IMR-90 (cell line): ENCODE measurements at regions not wholly inside any gene's neighbourhood (a gene's known extent, or its start where the extent isn't known, plus 50 kb on each side); places are given as distances from the start of the nearest gene placed in this dataset.

ENCODE experiments used
- ATAC-seq: fragments of 200-7000 bp; cut with Tn5 transposase; 2 replicates; pipeline ENCODE4 v1.9.1; 2020; ENCODE audit warnings: low read depth, mild to moderate bottlenecking, moderate library complexity
- BruUV-seq: library from RNA; stranded (reverse); fragments of 400-500 nt; replicated peaks from 2 replicates; lab custom pipeline; 2021; lab: Mats Ljungman, UMichigan
- CTCF ChIA-PET: fragments of 300-600 bp; formaldehyde crosslinking; extraction: SDS; loops from one replicate; lab custom pipeline; 2021; ENCODE audit warnings: antibody characterized with exemption; lab: Yijun Ruan, JAX
- POLR2A ChIA-PET: fragments of 300-600 bp; sonication (Branson Sonifier 250); formaldehyde crosslinking; loops from one replicate; lab custom pipeline; 2022; ENCODE audit warnings: antibody characterized with exemption; ENCODE audit not compliant: unreplicated experiment; lab: Charles Lee
- DNase-seq: peaks from one replicate; pipeline ENCODE4 v3.0.0; 2013
- H2AFZ ChIP-seq: replicated peaks from 2 replicates; pipeline ENCODE3; 2013; ENCODE audit warnings: low read length, mild to moderate bottlenecking; ENCODE audit not compliant: poor library complexity
- H2AK5ac ChIP-seq: 2 replicates; pipeline ENCODE4 v1.6.1; 2013; ENCODE audit warnings: low read depth, low read length, inconsistent platforms
- H2AK9ac ChIP-seq: replicated peaks from 2 replicates; pipeline ENCODE3; 2013; ENCODE audit warnings: mild to moderate bottlenecking, low read depth, low read length, moderate library complexity; ENCODE audit not compliant: poor library complexity
- H2BK120ac ChIP-seq: 2 replicates; pipeline ENCODE4 v1.6.1; 2013; ENCODE audit warnings: low read depth, low read length, inconsistent platforms
- H2BK15ac ChIP-seq: 3 replicates; pipeline ENCODE4 v1.6.1; 2013; ENCODE audit warnings: low read depth, low read length, inconsistent platforms
- H2BK20ac ChIP-seq: 2 replicates; pipeline ENCODE4 v1.6.1; 2013; ENCODE audit warnings: low read depth, mild to moderate bottlenecking, inconsistent platforms, low read length, moderate library complexity
- H2BK5ac ChIP-seq: 2 replicates; pipeline ENCODE4 v1.6.1; 2013; ENCODE audit warnings: mild to moderate bottlenecking, low read depth, low read length, inconsistent platforms; ENCODE audit not compliant: poor library complexity, severe bottlenecking
- H3K14ac ChIP-seq: replicated peaks from 2 replicates; pipeline ENCODE4 v1.6.1; 2013; ENCODE audit warnings: low read depth, low read length, inconsistent platforms
- H3K18ac ChIP-seq: 2 replicates; pipeline ENCODE4 v1.6.1; 2013; ENCODE audit warnings: low read depth, low read length, control low read depth
- H3K23ac ChIP-seq: 2 replicates; pipeline ENCODE4 v1.6.1; 2013; ENCODE audit warnings: low read depth, low read length, inconsistent platforms
- H3K27ac ChIP-seq: 2 replicates; pipeline ENCODE4 v1.5.1; 2013; ENCODE audit warnings: mild to moderate bottlenecking, control low read depth, low read length; ENCODE audit not compliant: insufficient read depth
- H3K27me3 ChIP-seq: 2 replicates; pipeline ENCODE4 v1.6.1; 2013; ENCODE audit warnings: low read length; ENCODE audit not compliant: control insufficient read depth, insufficient read depth
- H3K36me3 ChIP-seq: 2 replicates; pipeline ENCODE4 v1.6.1; 2013; ENCODE audit warnings: low read length, mixed read lengths; ENCODE audit not compliant: control insufficient read depth, insufficient read depth
- H3K4ac ChIP-seq: 2 replicates; pipeline ENCODE4 v1.6.1; 2013; ENCODE audit warnings: low read depth, low read length, inconsistent platforms
- H3K4me1 ChIP-seq: 2 replicates; pipeline ENCODE4 v1.6.1; 2013; ENCODE audit warnings: low read length, mixed read lengths; ENCODE audit not compliant: control insufficient read depth, insufficient read depth
- H3K4me2 ChIP-seq: 2 replicates; pipeline ENCODE4 v1.6.1; 2013; ENCODE audit warnings: low read depth, mild to moderate bottlenecking, control low read depth, low read length, moderate library complexity
- H3K4me3 ChIP-seq: 2 replicates; pipeline ENCODE4 v1.5.1; 2013; ENCODE audit warnings: low read depth, mild to moderate bottlenecking, control low read depth, low read length, moderate library complexity; ENCODE audit not compliant: insufficient read depth
- H3K56ac ChIP-seq: 2 replicates; pipeline ENCODE4 v1.6.1; 2013; ENCODE audit warnings: low read length, inconsistent platforms; ENCODE audit not compliant: insufficient read depth; ENCODE audit errors: extremely low read depth
- H3K79me1 ChIP-seq, 2 experiments: 2 replicates each; pipeline ENCODE4 v1.6.1; 2013; ENCODE audit warnings: low read length in 2 of 2, inconsistent platforms in 1 of 2, low read depth in 1 of 2
- H3K9ac ChIP-seq: 2 replicates; pipeline ENCODE4 v1.6.1; 2013; ENCODE audit warnings: low read depth, low read length, control low read depth
- H3K9me1 ChIP-seq: 2 replicates; pipeline ENCODE4 v1.6.1; 2013; ENCODE audit warnings: low read length, inconsistent platforms; ENCODE audit not compliant: insufficient read depth
- H3K9me3 ChIP-seq: 2 replicates; pipeline ENCODE4 v1.6.1; 2013; ENCODE audit warnings: low read length; ENCODE audit not compliant: control insufficient read depth, insufficient read depth
- H4K20me1 ChIP-seq: 2 replicates; pipeline ENCODE4 v1.6.1; 2013; ENCODE audit warnings: low read length, inconsistent platforms; ENCODE audit not compliant: insufficient read depth
- H4K5ac ChIP-seq: 2 replicates; pipeline ENCODE4 v1.6.1; 2013; ENCODE audit warnings: mild to moderate bottlenecking, low read depth, low read length, control low read depth
- H4K8ac ChIP-seq, 2 experiments: 2 replicates each; pipeline ENCODE4 v1.6.1; 2013; ENCODE audit warnings: low read depth in 2 of 2, low read length in 2 of 2, control low read depth in 1 of 2, inconsistent platforms in 1 of 2
- H4K91ac ChIP-seq: 2 replicates; pipeline ENCODE4 v1.6.1; 2013; ENCODE audit warnings: low read depth, low read length, inconsistent platforms; ENCODE audit not compliant: insufficient read depth
- BHLHE40 ChIP-seq: fragments of 150-350 bp; IDR thresholded peaks from 2 replicates; pipeline ENCODE4 v1.6.1; 2016; ENCODE audit warnings: mild to moderate bottlenecking, low read depth, low read length
- MAFK ChIP-seq: IDR thresholded peaks from 2 replicates; pipeline ENCODE4 v1.6.1; 2012; ENCODE audit warnings: low read depth, low read length, improper control_type of control experiment
- POLR2A ChIP-seq: IDR thresholded peaks from 2 replicates; pipeline ENCODE4 v1.6.1; 2012; ENCODE audit warnings: mild to moderate bottlenecking, low read depth, low read length
- RCOR1 ChIP-seq: IDR thresholded peaks from 2 replicates; pipeline ENCODE4 v1.6.1; 2012; ENCODE audit warnings: mild to moderate bottlenecking, low read length, improper control_type of control experiment; ENCODE audit not compliant: insufficient replicate concordance
- USF2 ChIP-seq: fragments of 150-350 bp; IDR thresholded peaks from 2 replicates; pipeline ENCODE4 v1.6.1; 2017; ENCODE audit warnings: mild to moderate bottlenecking, antibody characterized with exemption, low read length, low read depth
- WGBS, 2 experiments: methylation state at CpG; one replicate each; pipeline versions ENCODE4 v1.1.5 to v1.1.7; 2013; ENCODE audit warnings: missing lambda C conversion rate in 2 of 2; ENCODE audit not compliant: insufficient read length in 1 of 2; ENCODE audit errors: extremely low coverage in 2 of 2; 5-methylcytosine and 5-hydroxymethylcytosine counted together
- dilution Hi-C: fragments of 300-500 bp; cut with HindIII; formaldehyde crosslinking; loops from one replicate; pipeline ENCODE4 v1.14.3; 2018; ENCODE audit warnings: low sequenced_read_pairs; ENCODE audit not compliant: unreplicated experiment
- in situ Hi-C: fragments of 300-500 bp; cut with MboI; formaldehyde crosslinking; loops from 3 replicates; pipeline ENCODE4 v1.14.3; 2019; ENCODE audit warnings: low sequenced_read_pairs, inconsistent platforms, mixed read lengths
- intact Hi-C: fragments of 100-400 bp; cut with micrococcal nuclease; formaldehyde crosslinking; loops from 2 replicates; pipeline ENCODE4 v1.10.0; 2022

GRCh38 chr2:224174990-224175389 is 135.9 kb upstream of the SERPINE2 start:
- Histone ChIP-seq H3K4ac (no peak overlapping the region), H3K56ac (no peak overlapping the region), H4K8ac (no peak overlapping the region), H3K14ac (no peak overlapping the region), H4K5ac (no peak overlapping the region), H3K9ac (no peak overlapping the region), H3K9me1 (0 out of 2 replicates have a peak, but pooled peaks cover 2% of the 10 kb centered on the region), H2AFZ (no peak overlapping the region), H3K4me1 (peaks cover 2% of the 10 kb centered on the region), H4K91ac (no peak overlapping the region), H2AK9ac (no peak overlapping the region), H2AK5ac (no peak overlapping the region), H3K36me3 (no peaks in the 10 kb centered on the region), H2BK20ac (no peak overlapping the region), H2BK5ac (no peak overlapping the region), H3K4me2 (no peak overlapping the region), H3K4me3 (no peak overlapping the region), H3K18ac (no peak overlapping the region), H4K20me1 (no peaks in the 10 kb centered on the region), H3K79me1 (no peaks in the 10 kb centered on the region), H2BK15ac (no peak overlapping the region), H3K9me3 (no peaks in the 10 kb centered on the region), H3K23ac (no peak overlapping the region), H3K27ac (no peak overlapping the region), H3K27me3 (no peaks in the 10 kb centered on the region), H2BK120ac (no peak overlapping the region)
- no CpG with 5 or more reads among the region's 5 CpGs for WGBS, 2 experiments
- intact Hi-C loops (no loop called here), in situ Hi-C loops (no loop called here), dilution Hi-C loops (no loop called here)
- POLR2A ChIA-PET: no interaction called here
- no peak for DNase-seq
- no TSS peak for BruUV-seq
- CTCF ChIA-PET: no interaction called here
- no peak for ATAC-seq
- no peak for TF ChIP-seq MAFK
- TF ChIP-seq USF2: peak; percentile 17; the same call in 1 of the 2 replicates
- no peak for TF ChIP-seq BHLHE40
- TF ChIP-seq POLR2A: no peak
- no peak for TF ChIP-seq RCOR1
